H1 (cell line): ENCODE measurements at regions not wholly inside any gene's neighbourhood (a gene's known extent, or its start where the extent isn't known, plus 50 kb on each side); places are given as distances from the start of the nearest gene placed in this dataset.

Source experiments
- CTCF ChIA-PET: fragments of 300-600 bp; sonication (Branson Sonifier 250); formaldehyde crosslinking; loops from one replicate; lab custom pipeline; 2021; ENCODE audit not compliant: partially characterized antibody; lab: Charles Lee
- POLR2A ChIA-PET: fragments of 300-600 bp; sonication (Branson Sonifier 250); formaldehyde crosslinking; loops from one replicate; lab custom pipeline; 2021; ENCODE audit warnings: inconsistent platforms; ENCODE audit not compliant: partially characterized antibody; lab: Charles Lee
- DNase-seq, 2 experiments: peaks; one replicate each; pipeline versions ENCODE4 v3.0.0 to v3.0.0-alpha.2; 2010 to 2022; ENCODE audit warnings: low spot score in 2 of 2, low read depth in 1 of 2, mixed read lengths in 1 of 2
- FAIRE-seq: peaks from 2 replicates; lab custom pipeline; 2011; peaks lifted over from hg19 to GRCh38; lab: Jason Lieb, UNC
- H2AFZ ChIP-seq: 2 replicates; pipeline ENCODE4 v1.8.1; 2012; ENCODE audit warnings: low read length, inconsistent platforms
- H2AK5ac ChIP-seq: 2 replicates; pipeline ENCODE4 v1.6.1; 2013; ENCODE audit warnings: low read depth, low read length
- H2BK120ac ChIP-seq: replicated peaks from 2 replicates; pipeline ENCODE3; 2013; ENCODE audit warnings: low read depth, low read length, inconsistent platforms
- H2BK12ac ChIP-seq: 2 replicates; pipeline ENCODE4 v1.6.1; 2013; ENCODE audit warnings: low read depth, low read length
- H2BK15ac ChIP-seq: 2 replicates; pipeline ENCODE4 v1.6.1; 2013; ENCODE audit warnings: low read length
- H2BK20ac ChIP-seq: 2 replicates; pipeline ENCODE4 v1.6.1; 2013; ENCODE audit warnings: low read length
- H2BK5ac ChIP-seq: 2 replicates; pipeline ENCODE4 v1.6.1; 2013; ENCODE audit warnings: low read depth, low read length
- H3K14ac ChIP-seq: 2 replicates; pipeline ENCODE4 v1.6.1; 2013; ENCODE audit warnings: inconsistent platforms; ENCODE audit not compliant: insufficient read length
- H3K18ac ChIP-seq: 2 replicates; pipeline ENCODE4 v1.6.1; 2013; ENCODE audit warnings: low read length; ENCODE audit errors: extremely low read depth
- H3K23ac ChIP-seq: 2 replicates; pipeline ENCODE4 v1.6.1; 2013; ENCODE audit warnings: inconsistent platforms; ENCODE audit not compliant: insufficient read length
- H3K23me2 ChIP-seq: 2 replicates; pipeline ENCODE4 v1.6.1; 2013; ENCODE audit warnings: low read depth, low read length
- H3K27ac ChIP-seq: 2 replicates; pipeline ENCODE4 v1.6.1; 2011; ENCODE audit warnings: low read depth, low read length, inconsistent platforms
- H3K27me3 ChIP-seq, 4 experiments: replicated peaks in 1 of 4; 1 replicate in 1 of 4; 2 replicates in 3 of 4; pipeline versions ENCODE4 v1.6.1 to v1.8.1; 2011 to 2013; ENCODE audit warnings: low read length in 3 of 4, mild to moderate bottlenecking in 3 of 4, inconsistent platforms in 2 of 4, mixed read lengths in 2 of 4, moderate library complexity in 1 of 4; ENCODE audit not compliant: control insufficient read depth in 3 of 4, insufficient read depth in 3 of 4; ENCODE audit errors: extremely low read depth in 1 of 4
- H3K36me3 ChIP-seq, 4 experiments: 2 replicates each; pipeline versions ENCODE4 v1.6.1 to v1.8.1; 2011 to 2013; ENCODE audit warnings: mild to moderate bottlenecking in 4 of 4, low read length in 3 of 4, moderate library complexity in 2 of 4, control low read depth in 1 of 4, inconsistent platforms in 1 of 4; ENCODE audit not compliant: insufficient read depth in 4 of 4, control insufficient read depth in 2 of 4
- H3K4ac ChIP-seq: replicated peaks from 2 replicates; pipeline ENCODE3; 2013; ENCODE audit warnings: low read length, low read depth, mixed read lengths, inconsistent platforms; ENCODE audit not compliant: insufficient read length
- H3K4me1 ChIP-seq, 4 experiments: replicated peaks in 1 of 4; 1 replicate in 1 of 4; 2 replicates in 3 of 4; pipeline versions ENCODE4 v1.6.1 to v1.8.1; 2011 to 2013; ENCODE audit warnings: low read length in 3 of 4, inconsistent platforms in 2 of 4, mixed read lengths in 1 of 4; ENCODE audit not compliant: insufficient read depth in 4 of 4, control insufficient read depth in 3 of 4
- H3K4me2 ChIP-seq, 2 experiments: 2 replicates each; pipeline versions ENCODE4 v1.6.1 to v1.8.1; 2011 to 2013; ENCODE audit warnings: low read depth in 2 of 2, low read length in 2 of 2, control low read depth in 1 of 2, inconsistent platforms in 1 of 2, mild to moderate bottlenecking in 1 of 2; ENCODE audit not compliant: insufficient read depth in 1 of 2
- H3K4me3 ChIP-seq, 4 experiments: fragments of 200-600, 300-600 bp in 1 of 4; sonication (generic), shearing (Covaris generic), sonication (Bioruptor Twin) in 1 of 4; 2 replicates each; pipeline versions ENCODE4 v1.5.1 to v1.8.1; 2011 to 2016; ENCODE audit warnings: low read length in 4 of 4, low read depth in 3 of 4, control low read depth in 2 of 4, inconsistent platforms in 2 of 4, mild to moderate bottlenecking in 2 of 4, mixed read lengths in 1 of 4, moderate library complexity in 1 of 4; ENCODE audit not compliant: insufficient read depth in 2 of 4; ENCODE audit errors: extremely low read depth in 1 of 4
- H3K56ac ChIP-seq: replicated peaks from 2 replicates; pipeline ENCODE3; 2013; ENCODE audit warnings: low read depth, mild to moderate bottlenecking, mixed read lengths, low read length, inconsistent platforms; ENCODE audit not compliant: insufficient read length
- H3K79me1 ChIP-seq: 2 replicates; pipeline ENCODE4 v1.6.1; 2013; ENCODE audit warnings: low read depth, low read length, control low read depth
- H3K79me2 ChIP-seq, 2 experiments: 2 replicates each; pipeline versions ENCODE4 v1.6.1 to v1.8.1; 2012 to 2013; ENCODE audit warnings: low read length in 2 of 2, mild to moderate bottlenecking in 2 of 2, inconsistent platforms in 1 of 2; ENCODE audit not compliant: insufficient read depth in 2 of 2, control insufficient read depth in 1 of 2
- H3K9ac ChIP-seq, 4 experiments: replicated peaks in 1 of 4; 1 replicate in 1 of 4; 2 replicates in 3 of 4; pipeline versions ENCODE4 v1.6.1 to v1.8.1; 2011 to 2013; ENCODE audit warnings: low read depth in 3 of 4, low read length in 3 of 4, control low read depth in 2 of 4, mild to moderate bottlenecking in 2 of 4, moderate library complexity in 2 of 4, inconsistent platforms in 1 of 4; ENCODE audit errors: extremely low read depth in 1 of 4
- H3K9me3 ChIP-seq, 2 experiments: 2 replicates each; pipeline versions ENCODE4 v1.6.1 to v1.8.1; 2012 to 2013; ENCODE audit warnings: mild to moderate bottlenecking in 2 of 2, moderate library complexity in 2 of 2, control low read depth in 1 of 2, inconsistent platforms in 1 of 2, low read depth in 1 of 2, low read length in 1 of 2, mixed read lengths in 1 of 2; ENCODE audit not compliant: insufficient read depth in 2 of 2
- H4K20me1 ChIP-seq, 2 experiments: replicated peaks in 1 of 2; 2 replicates each; pipeline versions ENCODE3 to v1.8.1; 2011 to 2013; ENCODE audit warnings: inconsistent platforms in 2 of 2, low read length in 2 of 2, mild to moderate bottlenecking in 1 of 2; ENCODE audit not compliant: insufficient read depth in 2 of 2, control insufficient read depth in 1 of 2
- H4K5ac ChIP-seq: 2 replicates; pipeline ENCODE4 v1.6.1; 2013; ENCODE audit warnings: low read length, low read depth, mixed read lengths, inconsistent platforms; ENCODE audit not compliant: insufficient read length
- H4K8ac ChIP-seq: 2 replicates; pipeline ENCODE4 v1.8.0; 2013; ENCODE audit warnings: mild to moderate bottlenecking, moderate library complexity, low read length, inconsistent platforms; ENCODE audit not compliant: insufficient read depth; ENCODE audit errors: extremely low read depth
- H4K91ac ChIP-seq: replicated peaks from 2 replicates; pipeline ENCODE3; 2013; ENCODE audit warnings: low read length, mixed read lengths, inconsistent platforms; ENCODE audit not compliant: insufficient read length
- CHD7 ChIP-seq: fragments of 300-600 bp; sonication (generic); IDR thresholded peaks from 2 replicates; pipeline ENCODE4 v1.7.1; 2012; ENCODE audit warnings: low read length, moderate library complexity, mild to moderate bottlenecking, inconsistent platforms; ENCODE audit not compliant: insufficient replicate concordance
- WGBS, 2 experiments: shearing (Covaris generic) in 1 of 2; methylation state at CpG; one replicate each; pipeline versions ENCODE4 v1.1.6 to v1.1.7; 2013 to 2015; ENCODE audit warnings: low lambda C conversion rate in 2 of 2, mixed read lengths in 2 of 2, inconsistent platforms in 1 of 2, low coverage in 1 of 2, missing lambda C conversion rate in 1 of 2; ENCODE audit not compliant: insufficient replicate concordance in 2 of 2, insufficient coverage in 1 of 2, insufficient read length in 1 of 2; ENCODE audit errors: extremely low coverage in 1 of 2, missing lambda C conversion rate in 1 of 2; 5-methylcytosine and 5-hydroxymethylcytosine counted together

- Histone ChIP-seq H2BK15ac (no peak overlapping the region), H4K20me1 (no peaks in the 10 kb centered on the region), H3K4me3 (no peak overlapping the region), H2BK20ac (no peak overlapping the region), H2BK12ac (no peak overlapping the region), H3K9ac (no peak overlapping the region), H3K18ac (no peak overlapping the region), H3K4me1 (no peaks in the 10 kb centered on the region), H3K36me3 (no peaks in the 10 kb centered on the region), H3K79me1 (no peaks in the 10 kb centered on the region), H2BK120ac (no peak overlapping the region), H3K27me3 (no peaks in the 10 kb centered on the region), H3K56ac (no peak overlapping the region), H3K23ac (no peak overlapping the region), H3K4ac (no peak overlapping the region), H3K79me2 (no peaks in the 10 kb centered on the region), H3K27ac (no peak overlapping the region), H4K5ac (no peak overlapping the region), H3K23me2 (no peaks in the 10 kb centered on the region), H3K9me3 (no peaks in the 10 kb centered on the region), H2BK5ac (no peak overlapping the region), H2AK5ac (no peak overlapping the region), H2AFZ (no peak overlapping the region), H3K4me2 (no peak overlapping the region), H3K14ac (no peak overlapping the region), H4K91ac (no peak overlapping the region), H4K8ac (no peak overlapping the region)
- ChIA-PET POLR2A (no interaction called here), CTCF (interaction anchor here (1.1 to 1.5 kb wide), 2 partner anchors 39 to 74 kb away, joined by 3 to 4 read pairs; no protein-coding TSS in a partner anchor)
- no peak for DNase-seq
- no peak for FAIRE-seq
- WGBS, 2 experiments = 80% methylated on average over 4 of the region's 4 CpGs; no CpG with 5 or more reads in 1 of the 2 experiments
- no peak for TF ChIP-seq CHD7
Observed at GRCh38 chr5:91538179-91538578, 155.1 kb upstream of the ARRDC3 start.
